Body of pancreas (tissue), 4 donors: ENCODE measurements at regions not wholly inside any gene's neighbourhood (a gene's known extent, or its start where the extent isn't known, plus 50 kb on each side); places are given as distances from the start of the nearest gene placed in this dataset.

ENCODE experiments used
- POLR2A ChIP-seq, 3 donors: fragments of 450-650 bp; IDR thresholded peaks; one replicate each; pipeline ENCODE4 v1.6.1; 2016; ENCODE audit warnings: antibody characterized with exemption in 3 of 3, mild to moderate bottlenecking in 2 of 3
- TF ChIP-seq, protein P1 (sequence below), 7 experiments: fragments of 450-650 bp in 4 of 7; fragments of 200-600 bp in 3 of 7; sonication (generic) in 3 of 7; IDR thresholded peaks; one replicate each; pipeline ENCODE4 v1.5.1; 2016 to 2019; ENCODE audit warnings: antibody characterized with exemption in 7 of 7

DNA sequence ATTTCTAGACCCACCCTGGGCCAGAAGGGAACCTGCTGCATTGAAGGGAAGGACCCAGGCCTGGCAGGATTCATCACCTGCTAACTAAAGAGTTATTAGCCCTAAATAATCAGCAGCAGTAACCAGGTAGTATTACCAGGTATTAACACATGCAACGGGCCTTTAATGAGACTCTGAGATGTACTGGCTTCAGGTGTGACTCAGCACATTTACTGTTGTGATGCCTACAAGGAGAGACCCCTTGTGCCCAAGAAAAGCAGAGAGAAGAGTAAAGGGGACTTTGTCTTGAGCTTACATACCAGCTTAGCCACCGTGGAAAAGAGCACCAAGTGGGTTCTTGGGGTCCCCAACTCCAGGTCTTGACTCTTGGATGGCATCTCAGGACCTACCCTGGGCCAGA lies 243.1 kb upstream of the SLC39A10 start:
- TF ChIP-seq, protein P1, sequence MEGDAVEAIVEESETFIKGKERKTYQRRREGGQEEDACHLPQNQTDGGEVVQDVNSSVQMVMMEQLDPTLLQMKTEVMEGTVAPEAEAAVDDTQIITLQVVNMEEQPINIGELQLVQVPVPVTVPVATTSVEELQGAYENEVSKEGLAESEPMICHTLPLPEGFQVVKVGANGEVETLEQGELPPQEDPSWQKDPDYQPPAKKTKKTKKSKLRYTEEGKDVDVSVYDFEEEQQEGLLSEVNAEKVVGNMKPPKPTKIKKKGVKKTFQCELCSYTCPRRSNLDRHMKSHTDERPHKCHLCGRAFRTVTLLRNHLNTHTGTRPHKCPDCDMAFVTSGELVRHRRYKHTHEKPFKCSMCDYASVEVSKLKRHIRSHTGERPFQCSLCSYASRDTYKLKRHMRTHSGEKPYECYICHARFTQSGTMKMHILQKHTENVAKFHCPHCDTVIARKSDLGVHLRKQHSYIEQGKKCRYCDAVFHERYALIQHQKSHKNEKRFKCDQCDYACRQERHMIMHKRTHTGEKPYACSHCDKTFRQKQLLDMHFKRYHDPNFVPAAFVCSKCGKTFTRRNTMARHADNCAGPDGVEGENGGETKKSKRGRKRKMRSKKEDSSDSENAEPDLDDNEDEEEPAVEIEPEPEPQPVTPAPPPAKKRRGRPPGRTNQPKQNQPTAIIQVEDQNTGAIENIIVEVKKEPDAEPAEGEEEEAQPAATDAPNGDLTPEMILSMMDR (IDR thresholded peaks at IDR 0.05), result no peak
- no peak for TF ChIP-seq POLR2A (IDR thresholded peaks at IDR 0.05)
